HG02981 (cell line): ENCODE measurements at regions not wholly inside any gene's neighbourhood (a gene's known extent, or its start where the extent isn't known, plus 50 kb on each side); places are given as distances from the start of the nearest gene placed in this dataset.
"Not testable (repeated sequence)": the region's sequence is repeated elsewhere in the genome, so short reads cannot be mapped to it uniquely, and the experiment has no call there.

ENCODE experiments used
- ATAC-seq: cut with Tn5 transposase; IDR thresholded peaks from one replicate; pipeline ENCODE4 v1.9.1; 2021; ENCODE audit warnings: mild to moderate bottlenecking, moderate library complexity; ENCODE audit not compliant: unreplicated experiment

GRCh38 chr2:116318551-116318950 is 1495.9 kb upstream of the DDX18 start:
- not testable (repeated sequence) for ATAC-seq

GRCh38 chr2:116319001-116319400 is 1495.5 kb upstream of the DDX18 start:
- no peak for ATAC-seq

GRCh38 chr2:116319935-116320334 is 1494.6 kb upstream of the DDX18 start:
- ATAC-seq: no peak

- ATAC-seq: no peak
Observed at GRCh38 chr2:116329280-116329679, 1485.2 kb upstream of the DDX18 start.

GRCh38 chr2:116340690-116341089 is 1473.8 kb upstream of the DDX18 start:
- ATAC-seq: no peak

GRCh38 chr2:116366212-116366611 is 1448.3 kb upstream of the DDX18 start:
- ATAC-seq: no peak

GRCh38 chr2:116378786-116379185 is 1435.7 kb upstream of the DDX18 start:
- no peak for ATAC-seq

- no peak for ATAC-seq
Observed at GRCh38 chr2:116411211-116411610, 1403.3 kb upstream of the DDX18 start.

GRCh38 chr2:116413659-116414058 is 1400.8 kb upstream of the DDX18 start:
- ATAC-seq: no peak

GRCh38 chr2:116416731-116417377 is 1397.6 kb upstream of the DDX18 start:
- no peak for ATAC-seq

GRCh38 chr2:116435648-116436047 is 1378.8 kb upstream of the DDX18 start:
- no peak for ATAC-seq

GRCh38 chr2:116440104-116440653 is 1374.3 kb upstream of the DDX18 start:
- no peak for ATAC-seq

- ATAC-seq: no peak
Observed at GRCh38 chr2:116442418-116442817, 1372.1 kb upstream of the DDX18 start.

- ATAC-seq: no peak
Observed at GRCh38 chr2:116444256-116444872, 1370.1 kb upstream of the DDX18 start.

GRCh38 chr2:116450990-116451389 is 1363.5 kb upstream of the DDX18 start:
- ATAC-seq: no peak

GRCh38 chr2:116452651-116453050 is 1361.8 kb upstream of the DDX18 start:
- ATAC-seq: no peak

GRCh38 chr2:116456429-116456828 is 1358.1 kb upstream of the DDX18 start:
- ATAC-seq: no peak

GRCh38 chr2:116467243-116467642 is 1347.2 kb upstream of the DDX18 start:
- no peak for ATAC-seq

- ATAC-seq: no peak
Observed at GRCh38 chr2:116477229-116477628, 1337.3 kb upstream of the DDX18 start.

GRCh38 chr2:116487336-116487735 is 1327.2 kb upstream of the DDX18 start:
- ATAC-seq: no peak

GRCh38 chr2:116489292-116489691 is 1325.2 kb upstream of the DDX18 start:
- no peak for ATAC-seq

- no peak for ATAC-seq
Observed at GRCh38 chr2:116489944-116490343, 1324.5 kb upstream of the DDX18 start.
